B cell (primary cell): ENCODE measurements at regions not wholly inside any gene's neighbourhood (a gene's known extent, or its start where the extent isn't known, plus 50 kb on each side); places are given as distances from the start of the nearest gene placed in this dataset.

ENCODE experiments used
- CTCF ChIP-seq: fragments of 200-600 bp; IDR thresholded peaks from one replicate; pipeline ENCODE4 v1.8.0; 2022; ENCODE audit warnings: antibody characterized with exemption, mild to moderate bottlenecking
- EZH2 ChIP-seq: IDR thresholded peaks from 2 replicates; pipeline ENCODE4 v1.6.1; 2012; ENCODE audit warnings: borderline replicate concordance, low read depth, mild to moderate bottlenecking, moderate library complexity, low read length; ENCODE audit not compliant: insufficient read depth, poor library complexity, severe bottlenecking

- TF ChIP-seq CTCF = no peak
- no peak for TF ChIP-seq EZH2
These were observed 288.1 kb upstream of the NECTIN3 start for GRCh38 chr3:110783541-110783940.
